Neural progenitor cell (in vitro differentiated cells): ENCODE measurements at regions not wholly inside any gene's neighbourhood (a gene's known extent, or its start where the extent isn't known, plus 50 kb on each side); places are given as distances from the start of the nearest gene placed in this dataset.

Experiments
- EZH2 ChIP-seq: fragments of 200-600 bp; sonication (generic); IDR thresholded peaks from 2 replicates; pipeline ENCODE4 v1.6.1; 2017; ENCODE audit warnings: antibody characterized with exemption, mild to moderate bottlenecking, moderate library complexity
- TF ChIP-seq, protein P1 (sequence below): fragments of 200-600 bp; sonication (generic); IDR thresholded peaks from 2 replicates; pipeline ENCODE4 v1.5.1; 2017; ENCODE audit warnings: antibody characterized with exemption, mild to moderate bottlenecking

DNA sequence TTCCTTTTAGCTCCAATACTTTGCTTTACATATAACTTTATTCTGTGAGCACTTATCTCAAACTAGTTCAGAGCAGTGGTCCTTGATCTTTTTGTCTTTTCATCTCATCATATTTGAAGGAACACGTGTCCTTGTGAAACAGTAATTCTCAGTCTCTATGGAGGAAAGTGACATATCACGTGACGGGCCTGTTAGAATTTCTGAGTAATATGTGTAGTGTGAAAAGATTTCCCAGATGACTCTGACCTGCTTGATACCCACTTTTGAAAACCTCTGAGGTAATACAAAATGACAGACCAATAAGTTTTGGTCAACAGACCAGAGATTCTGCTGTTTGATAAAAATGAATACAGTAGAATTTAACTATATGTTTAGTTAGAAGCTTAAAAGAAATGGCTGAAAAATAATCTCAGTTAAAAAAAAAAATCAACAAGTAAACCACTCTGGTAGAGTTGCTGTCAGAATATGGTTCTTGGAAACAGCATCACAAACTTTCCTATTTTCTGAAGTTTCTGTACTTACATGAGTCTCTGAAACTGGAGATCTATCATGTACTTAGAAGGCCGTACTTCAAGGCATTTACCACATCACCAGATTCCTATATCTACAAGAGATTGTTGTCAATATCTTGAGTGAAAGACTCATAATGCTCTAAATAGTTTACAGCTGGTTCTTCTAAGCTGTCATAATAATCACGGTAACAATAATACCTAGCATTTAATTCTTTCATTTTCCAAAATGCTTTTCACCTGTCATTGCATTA, 590.2 kb upstream of the TBL1XR1 start:
- TF ChIP-seq, protein P1, sequence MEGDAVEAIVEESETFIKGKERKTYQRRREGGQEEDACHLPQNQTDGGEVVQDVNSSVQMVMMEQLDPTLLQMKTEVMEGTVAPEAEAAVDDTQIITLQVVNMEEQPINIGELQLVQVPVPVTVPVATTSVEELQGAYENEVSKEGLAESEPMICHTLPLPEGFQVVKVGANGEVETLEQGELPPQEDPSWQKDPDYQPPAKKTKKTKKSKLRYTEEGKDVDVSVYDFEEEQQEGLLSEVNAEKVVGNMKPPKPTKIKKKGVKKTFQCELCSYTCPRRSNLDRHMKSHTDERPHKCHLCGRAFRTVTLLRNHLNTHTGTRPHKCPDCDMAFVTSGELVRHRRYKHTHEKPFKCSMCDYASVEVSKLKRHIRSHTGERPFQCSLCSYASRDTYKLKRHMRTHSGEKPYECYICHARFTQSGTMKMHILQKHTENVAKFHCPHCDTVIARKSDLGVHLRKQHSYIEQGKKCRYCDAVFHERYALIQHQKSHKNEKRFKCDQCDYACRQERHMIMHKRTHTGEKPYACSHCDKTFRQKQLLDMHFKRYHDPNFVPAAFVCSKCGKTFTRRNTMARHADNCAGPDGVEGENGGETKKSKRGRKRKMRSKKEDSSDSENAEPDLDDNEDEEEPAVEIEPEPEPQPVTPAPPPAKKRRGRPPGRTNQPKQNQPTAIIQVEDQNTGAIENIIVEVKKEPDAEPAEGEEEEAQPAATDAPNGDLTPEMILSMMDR = no peak
- no peak for TF ChIP-seq EZH2
